HepG2 (cell line): ENCODE measurements at regions not wholly inside any gene's neighbourhood (a gene's known extent, or its start where the extent isn't known, plus 50 kb on each side); places are given as distances from the start of the nearest gene placed in this dataset.

Experiments used
- CREB1 ChIP-seq, 2 experiments: fragments of 450-650 bp in 1 of 2; IDR thresholded peaks; 2 replicates each; pipeline ENCODE4 v1.6.1; 2016 to 2017; ENCODE audit warnings: control low read depth in 1 of 2, mild to moderate bottlenecking in 1 of 2, missing compliant biosample characterization in 1 of 2, missing genetic modification characterization in 1 of 2
- EP300 ChIP-seq, 3 experiments: sonication (generic) in 1 of 3; formaldehyde crosslinking in 1 of 3; IDR thresholded peaks; 2 replicates each; pipeline versions ENCODE4 v1.5.1 to v1.6.1; 2011 to 2020; ENCODE audit warnings: low read depth in 2 of 3, low read length in 2 of 3, borderline replicate concordance in 1 of 3, improper control_type of control experiment in 1 of 3, mild to moderate bottlenecking in 1 of 3, missing genetic modification reagents in 1 of 3, moderate library complexity in 1 of 3
- POGZ ChIP-seq: sonication (generic); formaldehyde crosslinking; IDR thresholded peaks from 2 replicates; pipeline ENCODE4 v1.4.0; 2020; ENCODE audit warnings: mild to moderate bottlenecking, missing genetic modification reagents
- RBFOX2 ChIP-seq: fragments of 200-400 bp; formaldehyde crosslinking; IDR thresholded peaks from 2 replicates; pipeline ENCODE4 v1.6.1; 2017; ENCODE audit warnings: low read depth, mild to moderate bottlenecking, low read length
- SIN3B ChIP-seq: fragments of 150-350 bp; IDR thresholded peaks from 2 replicates; pipeline ENCODE4 v1.6.1; 2014; ENCODE audit warnings: low read length
- YEATS2 ChIP-seq: sonication (generic); formaldehyde crosslinking; IDR thresholded peaks from 2 replicates; pipeline ENCODE4 v1.4.0; 2020; ENCODE audit warnings: missing genetic modification reagents, borderline replicate concordance
- YY1 ChIP-seq: IDR thresholded peaks from 2 replicates; pipeline ENCODE4 v1.6.1; 2011; ENCODE audit warnings: low read length, low read depth, moderate library complexity, mild to moderate bottlenecking; ENCODE audit not compliant: insufficient read depth, insufficient replicate concordance
- ZNF274 ChIP-seq: sonication (generic); formaldehyde crosslinking; IDR thresholded peaks from 2 replicates; pipeline ENCODE4 v1.5.1; 2020; ENCODE audit warnings: mild to moderate bottlenecking, missing genetic modification reagents
- ZNF382 ChIP-seq: sonication (generic); formaldehyde crosslinking; IDR thresholded peaks from 2 replicates; pipeline ENCODE4 v1.5.0; 2020; ENCODE audit warnings: missing genetic modification reagents, mild to moderate bottlenecking, borderline replicate concordance
- TF ChIP-seq, protein P1 (sequence below): sonication (generic); formaldehyde crosslinking; IDR thresholded peaks from 2 replicates; pipeline ENCODE4 v1.5.0; 2020; ENCODE audit warnings: mild to moderate bottlenecking, missing genetic modification reagents, moderate library complexity
- TF ChIP-seq, protein P2 (sequence below): sonication (generic); formaldehyde crosslinking; IDR thresholded peaks from 2 replicates; pipeline ENCODE4 v1.5.0; 2020; ENCODE audit warnings: missing genetic modification reagents, mild to moderate bottlenecking, borderline replicate concordance

DNA sequence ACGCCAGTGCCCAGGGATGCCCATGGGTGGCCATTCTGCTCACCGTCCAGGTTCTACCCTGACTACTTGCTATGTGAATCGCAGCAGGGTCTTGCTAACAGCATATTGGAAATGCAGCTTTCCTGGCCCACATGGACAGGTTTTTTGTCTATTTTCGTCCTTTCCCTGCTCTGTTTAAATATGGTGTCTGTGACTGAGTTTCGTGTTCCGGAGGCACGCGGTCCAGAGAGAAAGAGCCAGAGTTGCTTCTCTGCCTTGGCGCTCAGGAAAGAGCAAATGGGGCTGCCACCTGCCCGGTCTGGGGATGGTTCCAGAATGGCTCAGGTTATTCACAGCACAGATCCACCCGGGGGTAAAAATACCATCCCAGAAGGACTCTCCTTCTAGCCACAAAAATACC, 456.2 kb downstream of the BCL11A start:
- no peak for TF ChIP-seq CREB1 (IDR thresholded peaks at IDR 0.05)
- TF ChIP-seq CREB1 (CRISPR knock-in tag; IDR thresholded peaks at IDR 0.05), result no peak
- no peak for TF ChIP-seq SIN3B
- TF ChIP-seq, protein P1, sequence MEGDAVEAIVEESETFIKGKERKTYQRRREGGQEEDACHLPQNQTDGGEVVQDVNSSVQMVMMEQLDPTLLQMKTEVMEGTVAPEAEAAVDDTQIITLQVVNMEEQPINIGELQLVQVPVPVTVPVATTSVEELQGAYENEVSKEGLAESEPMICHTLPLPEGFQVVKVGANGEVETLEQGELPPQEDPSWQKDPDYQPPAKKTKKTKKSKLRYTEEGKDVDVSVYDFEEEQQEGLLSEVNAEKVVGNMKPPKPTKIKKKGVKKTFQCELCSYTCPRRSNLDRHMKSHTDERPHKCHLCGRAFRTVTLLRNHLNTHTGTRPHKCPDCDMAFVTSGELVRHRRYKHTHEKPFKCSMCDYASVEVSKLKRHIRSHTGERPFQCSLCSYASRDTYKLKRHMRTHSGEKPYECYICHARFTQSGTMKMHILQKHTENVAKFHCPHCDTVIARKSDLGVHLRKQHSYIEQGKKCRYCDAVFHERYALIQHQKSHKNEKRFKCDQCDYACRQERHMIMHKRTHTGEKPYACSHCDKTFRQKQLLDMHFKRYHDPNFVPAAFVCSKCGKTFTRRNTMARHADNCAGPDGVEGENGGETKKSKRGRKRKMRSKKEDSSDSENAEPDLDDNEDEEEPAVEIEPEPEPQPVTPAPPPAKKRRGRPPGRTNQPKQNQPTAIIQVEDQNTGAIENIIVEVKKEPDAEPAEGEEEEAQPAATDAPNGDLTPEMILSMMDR (CRISPR knock-in tag), result no peak
- no peak for TF ChIP-seq RBFOX2
- no peak for TF ChIP-seq YY1
- no peak for TF ChIP-seq EP300 (IDR thresholded peaks at IDR 0.05; ENCODE audit: low read depth in 2 of 2, low read length in 2 of 2)
- TF ChIP-seq EP300 (CRISPR knock-in tag; IDR thresholded peaks at IDR 0.05; ENCODE audit: borderline replicate concordance), result no peak
- no peak for TF ChIP-seq ZNF274 (CRISPR knock-in tag)
- TF ChIP-seq POGZ (CRISPR knock-in tag), result no peak
- no peak for TF ChIP-seq ZNF382 (CRISPR knock-in tag)
- TF ChIP-seq, protein P2, sequence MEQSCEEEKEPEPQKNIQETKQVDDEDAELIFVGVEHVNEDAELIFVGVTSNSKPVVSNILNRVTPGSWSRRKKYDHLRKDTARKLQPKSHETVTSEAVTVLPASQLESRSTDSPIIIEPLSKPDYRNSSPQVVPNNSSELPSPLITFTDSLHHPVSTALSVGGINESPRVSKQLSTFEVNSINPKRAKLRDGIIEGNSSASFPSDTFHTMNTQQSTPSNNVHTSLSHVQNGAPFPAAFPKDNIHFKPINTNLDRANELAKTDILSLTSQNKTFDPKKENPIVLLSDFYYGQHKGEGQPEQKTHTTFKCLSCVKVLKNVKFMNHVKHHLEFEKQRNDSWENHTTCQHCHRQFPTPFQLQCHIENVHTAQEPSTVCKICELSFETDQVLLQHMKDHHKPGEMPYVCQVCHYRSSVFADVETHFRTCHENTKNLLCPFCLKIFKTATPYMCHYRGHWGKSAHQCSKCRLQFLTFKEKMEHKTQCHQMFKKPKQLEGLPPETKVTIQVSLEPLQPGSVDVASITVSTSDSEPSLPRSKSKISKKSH (CRISPR knock-in tag), result no peak
- no peak for TF ChIP-seq YEATS2 (CRISPR knock-in tag)
